ENCODE measurements at regions not wholly inside any gene's neighbourhood (a gene's known extent, or its start where the extent isn't known, plus 50 kb on each side); places are given as distances from the start of the nearest gene placed in this dataset.

GRCh38 chr5:164748861-164749260 is 1243.4 kb downstream of the MAT2B start:
- no peak for TF ChIP-seq EZH2phosphoT487 (conservative IDR thresholded peaks at IDR 0.05; ENCODE audit: low read length)
- no peak for TF ChIP-seq CTCF (IDR thresholded peaks at IDR 0.05; ENCODE audit: insufficient read depth, low read length, poor library complexity, severe bottlenecking)

Measured in SU-DHL-6 (cell line).